Duodenal mucosa (tissue), 2 donors: ENCODE measurements at regions not wholly inside any gene's neighbourhood (a gene's known extent, or its start where the extent isn't known, plus 50 kb on each side); places are given as distances from the start of the nearest gene placed in this dataset.

Experiments used
- H3K27ac ChIP-seq: one replicate; pipeline ENCODE4 v1.7.0; 2013; ENCODE audit warnings: low read depth, low read length
- H3K27me3 ChIP-seq, 2 donors: one replicate each; pipeline ENCODE4 v1.7.0; 2013; ENCODE audit warnings: low read length in 2 of 2, control low read depth in 1 of 2; ENCODE audit not compliant: insufficient read depth in 2 of 2, control insufficient read depth in 1 of 2
- H3K36me3 ChIP-seq, 2 donors: one replicate each; pipeline ENCODE4 v1.7.0; 2013; ENCODE audit warnings: low read length in 2 of 2, control low read depth in 1 of 2; ENCODE audit not compliant: insufficient read depth in 2 of 2, control insufficient read depth in 1 of 2
- H3K4me1 ChIP-seq, 2 donors: one replicate each; pipeline ENCODE4 v1.7.0; 2013; ENCODE audit warnings: low read length in 2 of 2, control low read depth in 1 of 2; ENCODE audit not compliant: insufficient read depth in 2 of 2, control insufficient read depth in 1 of 2
- H3K4me3 ChIP-seq, 2 donors: one replicate each; pipeline ENCODE4 v1.7.0; 2013; ENCODE audit warnings: low read length in 2 of 2, low read depth in 1 of 2
- H3K9ac ChIP-seq, 2 donors: one replicate each; pipeline ENCODE4 v1.7.0; 2013; ENCODE audit warnings: low read length in 2 of 2, low read depth in 1 of 2
- H3K9me3 ChIP-seq, 2 donors: one replicate each; pipeline ENCODE4 v1.7.0; 2013; ENCODE audit warnings: low read length in 2 of 2, control low read depth in 1 of 2; ENCODE audit not compliant: control insufficient read depth in 1 of 2

- H3K36me3 ChIP-seq, result no peaks in the 10 kb centered on the region
- H3K9me3 ChIP-seq, result no peaks in the 10 kb centered on the region
- peaks cover 51 to 64% of the 10 kb centered on the region in 2 donors for H3K4me1 ChIP-seq
- H3K27ac ChIP-seq, result no peak overlapping the region
- no peaks in the 10 kb centered on the region for H3K27me3 ChIP-seq
- H3K4me3 ChIP-seq, result no peak overlapping the region
- H3K9ac ChIP-seq, result no peak overlapping the region
Measured at GRCh38 chr20:17858450-17859001, 110.1 kb downstream of the SNX5 start.

GRCh38 chr20:17857639-17858449 lies 110.8 kb downstream of the SNX5 start:
- no peaks in the 10 kb centered on the region for H3K36me3 ChIP-seq
- peaks cover 48 to 63% of the 10 kb centered on the region in 2 donors for H3K4me1 ChIP-seq
- no peaks in the 10 kb centered on the region for H3K27me3 ChIP-seq
- no peak overlapping the region for H3K4me3 ChIP-seq
- no peak overlapping the region for H3K9ac ChIP-seq
- no peaks in the 10 kb centered on the region for H3K9me3 ChIP-seq
- no peak overlapping the region for H3K27ac ChIP-seq

- H3K9me3 ChIP-seq, result no peaks in the 10 kb centered on the region
- H3K4me3 ChIP-seq, result no peak overlapping the region
- no peaks in the 10 kb centered on the region for H3K36me3 ChIP-seq
- H3K4me1 ChIP-seq, result peaks cover 40 to 59% of the 10 kb centered on the region in 2 donors
- no peak overlapping the region for H3K9ac ChIP-seq
- no peak overlapping the region for H3K27ac ChIP-seq
- no peaks in the 10 kb centered on the region for H3K27me3 ChIP-seq
Measured at GRCh38 chr20:17856837-17857605, 111.6 kb downstream of the SNX5 start.

- H3K27me3 ChIP-seq, result no peaks in the 10 kb centered on the region
- peak overlapping the region in 1 of 2 donors; percentile 14 for H3K9ac ChIP-seq
- H3K36me3 ChIP-seq, result no peaks in the 10 kb centered on the region
- H3K4me3 ChIP-seq, result no peak overlapping the region
- H3K9me3 ChIP-seq, result no peaks in the 10 kb centered on the region
- H3K27ac ChIP-seq, result peak overlapping the region; percentile 54
- H3K4me1 ChIP-seq, result peaks cover 40 to 61% of the 10 kb centered on the region in 2 donors
Measured at GRCh38 chr20:17856024-17856564, 112.5 kb downstream of the SNX5 start.

GRCh38 chr20:17854307-17854903 lies 114.2 kb downstream of the SNX5 start:
- no peaks in the 10 kb centered on the region for H3K9me3 ChIP-seq
- H3K27me3 ChIP-seq, result no peaks in the 10 kb centered on the region
- peaks cover 45 to 65% of the 10 kb centered on the region in 2 donors for H3K4me1 ChIP-seq
- no peak overlapping the region for H3K9ac ChIP-seq
- no peak overlapping the region for H3K27ac ChIP-seq
- H3K36me3 ChIP-seq, result no peaks in the 10 kb centered on the region
- no peak overlapping the region for H3K4me3 ChIP-seq

GRCh38 chr20:17852323-17852722 lies 116.3 kb downstream of the SNX5 start:
- no peaks in the 10 kb centered on the region for H3K36me3 ChIP-seq
- H3K27me3 ChIP-seq, result no peaks in the 10 kb centered on the region
- H3K27ac ChIP-seq, result peak overlapping the region; percentile 1
- H3K4me3 ChIP-seq, result no peak overlapping the region
- H3K9ac ChIP-seq, result no peak overlapping the region
- no peaks in the 10 kb centered on the region for H3K9me3 ChIP-seq
- peaks cover 54 to 70% of the 10 kb centered on the region in 2 donors for H3K4me1 ChIP-seq

- Histone ChIP-seq H3K4me3 (no peak overlapping the region), H3K4me1 (peaks cover 55 to 70% of the 10 kb centered on the region in 2 donors), H3K27me3 (no peaks in the 10 kb centered on the region), H3K27ac (no peak overlapping the region), H3K9ac (no peak overlapping the region), H3K36me3 (no peaks in the 10 kb centered on the region), H3K9me3 (no peaks in the 10 kb centered on the region)
Measured at GRCh38 chr20:17850684-17851026, 117.9 kb downstream of the SNX5 start.

- H3K27ac ChIP-seq, result peak overlapping the region; percentile 43
- H3K9me3 ChIP-seq, result no peaks in the 10 kb centered on the region
- peaks cover 55 to 67% of the 10 kb centered on the region in 2 donors for H3K4me1 ChIP-seq
- H3K27me3 ChIP-seq, result no peaks in the 10 kb centered on the region
- no peaks in the 10 kb centered on the region for H3K36me3 ChIP-seq
- H3K9ac ChIP-seq, result no peak overlapping the region
- peak overlapping the region in 1 of 2 donors; percentile 18 for H3K4me3 ChIP-seq
Measured at GRCh38 chr20:17849901-17850683, 118.5 kb downstream of the SNX5 start.

- Histone ChIP-seq H3K9ac (no peak overlapping the region), H3K9me3 (no peaks in the 10 kb centered on the region), H3K27ac (peak overlapping the region; percentile 37), H3K27me3 (no peaks in the 10 kb centered on the region), H3K4me1 (peaks cover 55 to 64% of the 10 kb centered on the region in 2 donors), H3K4me3 (no peak overlapping the region), H3K36me3 (no peaks in the 10 kb centered on the region)
Measured at GRCh38 chr20:17849138-17849900, 119.3 kb downstream of the SNX5 start.
